ENCODE measurements at regions not wholly inside any gene's neighbourhood (a gene's known extent, or its start where the extent isn't known, plus 50 kb on each side); places are given as distances from the start of the nearest gene placed in this dataset.

DNA sequence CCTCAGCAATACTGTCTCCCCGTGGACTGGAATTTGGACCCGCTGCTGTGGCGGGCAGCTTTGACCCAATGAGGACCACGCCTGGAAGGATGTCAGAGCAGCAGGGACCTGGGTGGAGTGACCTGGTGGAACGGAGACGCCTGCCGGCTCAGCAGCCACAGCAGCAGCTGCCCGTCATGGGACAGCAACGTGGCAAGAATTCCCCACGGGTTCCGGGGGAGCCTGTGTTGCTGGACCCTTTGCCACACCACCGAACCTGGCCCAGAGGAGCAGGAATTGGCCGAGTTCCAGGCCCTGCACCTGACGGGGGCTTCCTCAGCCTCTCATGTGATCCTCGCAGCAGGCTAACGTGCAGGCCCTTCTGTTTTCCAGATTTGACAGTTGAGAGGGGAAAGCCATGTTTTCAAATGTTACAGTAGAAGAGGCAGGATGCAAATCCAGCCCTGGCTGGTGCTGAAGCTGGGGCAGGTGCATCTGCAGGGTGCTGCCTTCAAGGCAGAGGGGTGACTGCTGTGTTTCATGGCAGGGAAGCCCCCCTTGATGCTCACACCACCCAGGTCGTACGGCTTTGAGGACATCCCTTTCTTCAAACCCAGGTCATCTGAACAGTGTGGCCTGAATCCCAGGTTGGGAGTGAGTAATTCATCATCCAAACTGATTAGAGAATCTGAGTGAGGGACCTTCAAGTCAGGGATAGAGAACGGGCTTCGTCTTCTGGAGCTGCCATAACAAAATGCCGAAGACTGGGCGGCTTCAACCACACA is 93.4 kb downstream of the THBS2 start:
- Histone ChIP-seq H3K4me3 (ENCODE audit: low read length in 2 of 2) (no peak overlapping the region), H3K4me1 (ENCODE audit: control insufficient read depth in 2 of 2, insufficient read depth in 2 of 2, low read length in 2 of 2) (no peaks in the 10 kb centered on the region), H3K27ac (ENCODE audit: low read depth in 1 of 2, low read length in 1 of 2) (no peak overlapping the region), H3K27me3 (ENCODE audit: control insufficient read depth in 2 of 2, insufficient read depth in 1 of 2, low read length in 1 of 2) (no peaks in the 10 kb centered on the region), H3K36me3 (ENCODE audit: control insufficient read depth in 2 of 2, insufficient read depth in 2 of 2, low read length in 1 of 2) (no peaks in the 10 kb centered on the region), H3K9me3 (ENCODE audit: control insufficient read depth in 2 of 2, insufficient read depth in 1 of 2, low read length in 1 of 2) (peaks cover 0 to 34% of the 10 kb centered on the region in 2 donors)
- 87% methylated on average over 22 of the region's 22 CpGs for WGBS
- no peak for DNase-seq (ENCODE audit: low read depth in 6 of 9, low spot score in 9 of 9)

DNA sequence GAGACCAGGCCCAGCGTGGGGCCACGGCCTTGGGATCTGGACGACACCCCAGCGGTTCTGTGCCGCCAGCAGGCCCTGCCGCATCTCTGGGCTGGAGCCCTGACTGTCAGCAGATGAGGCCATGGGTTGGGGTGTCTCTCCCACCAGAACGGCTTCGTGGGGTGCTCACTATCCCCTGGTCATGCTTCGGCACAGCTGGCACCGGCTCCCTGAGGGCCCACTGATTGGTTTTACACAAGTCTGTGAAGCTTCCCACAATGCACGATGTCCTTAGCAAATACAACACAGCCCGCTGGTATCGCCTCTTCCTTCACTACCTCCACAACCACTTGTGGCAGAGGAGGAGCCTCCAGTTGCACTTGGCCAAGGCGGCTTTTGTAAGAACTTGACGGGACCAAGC is 94.3 kb downstream of the THBS2 start:
- 97% methylated on average over 15 of the region's 15 CpGs for WGBS

DNA sequence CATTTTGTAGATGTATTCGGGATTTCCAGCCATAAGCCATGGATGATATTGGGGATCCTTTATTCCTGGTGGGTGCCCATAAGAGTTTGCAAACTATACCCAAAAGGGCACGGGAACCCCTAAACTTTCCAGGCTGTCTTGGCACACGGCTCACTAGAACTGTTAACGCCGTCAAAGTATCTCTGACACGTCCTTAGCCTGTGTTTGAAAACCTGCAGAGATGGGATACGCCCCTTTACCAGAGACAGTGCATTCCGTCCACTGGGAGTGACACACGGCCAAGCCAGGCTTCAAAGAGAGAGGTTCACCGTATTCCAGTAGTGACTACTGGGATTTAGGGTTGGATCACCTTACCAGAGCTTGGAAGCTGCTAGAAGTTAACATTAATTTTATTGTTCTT is 95.0 kb downstream of the THBS2 start:
- Histone ChIP-seq H3K27me3 (ENCODE audit: control insufficient read depth in 2 of 2, insufficient read depth in 1 of 2, low read length in 1 of 2) (no peaks in the 10 kb centered on the region), H3K4me1 (ENCODE audit: control insufficient read depth in 2 of 2, insufficient read depth in 2 of 2, low read length in 2 of 2) (no peaks in the 10 kb centered on the region), H3K27ac (ENCODE audit: low read depth in 1 of 2, low read length in 1 of 2) (no peak overlapping the region), H3K36me3 (ENCODE audit: control insufficient read depth in 2 of 2, insufficient read depth in 2 of 2, low read length in 1 of 2) (no peaks in the 10 kb centered on the region), H3K4me3 (ENCODE audit: low read length in 2 of 2) (no peak overlapping the region), H3K9me3 (ENCODE audit: control insufficient read depth in 2 of 2, insufficient read depth in 1 of 2, low read length in 1 of 2) (peaks cover 0 to 34% of the 10 kb centered on the region in 2 donors)
- no peak for DNase-seq (ENCODE audit: low read depth in 6 of 9, low spot score in 9 of 9)
- WGBS: 97% methylated on average over 10 of the region's 10 CpGs

More for the DNA sequence above, 94.3 kb downstream of the THBS2 start:
- peaks cover 0 to 35% of the 10 kb centered on the region in 2 donors for H3K9me3 ChIP-seq (ENCODE audit: control insufficient read depth in 2 of 2, insufficient read depth in 1 of 2, low read length in 1 of 2)
- H3K4me3 ChIP-seq (ENCODE audit: low read length in 2 of 2): no peak overlapping the region
- no peak overlapping the region for H3K27ac ChIP-seq (ENCODE audit: low read depth in 1 of 2, low read length in 1 of 2)
- no peaks in the 10 kb centered on the region for H3K27me3 ChIP-seq (ENCODE audit: control insufficient read depth in 2 of 2, insufficient read depth in 1 of 2, low read length in 1 of 2)
- H3K36me3 ChIP-seq (ENCODE audit: control insufficient read depth in 2 of 2, insufficient read depth in 2 of 2, low read length in 1 of 2): no peaks in the 10 kb centered on the region
- H3K4me1 ChIP-seq (ENCODE audit: control insufficient read depth in 2 of 2, insufficient read depth in 2 of 2, low read length in 2 of 2): no peaks in the 10 kb centered on the region
- no peak for DNase-seq (ENCODE audit: low read depth in 6 of 9, low spot score in 9 of 9)

DNA sequence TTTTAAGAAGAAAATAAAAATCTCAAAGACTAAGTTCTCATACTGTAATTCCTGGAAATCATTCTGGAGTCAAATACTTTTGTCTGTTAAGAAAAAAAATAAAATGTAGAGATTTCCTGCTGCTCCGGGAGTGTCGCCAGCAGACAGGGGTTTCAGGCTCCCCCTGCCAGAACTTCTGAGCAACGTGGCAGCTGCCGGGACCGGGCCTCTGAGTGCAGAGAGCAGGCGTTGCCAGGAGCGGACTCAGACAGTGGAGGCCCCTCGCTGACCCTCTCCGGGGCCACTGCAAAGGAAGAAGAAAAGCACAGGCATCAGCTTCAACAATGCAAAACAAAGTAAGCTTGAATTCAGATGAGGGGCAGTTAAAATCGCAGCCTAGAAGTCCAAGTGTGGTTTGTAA is 95.5 kb downstream of the THBS2 start:
- no peak overlapping the region for H3K4me3 ChIP-seq (ENCODE audit: low read length in 2 of 2)
- no peaks in the 10 kb centered on the region for H3K27me3 ChIP-seq (ENCODE audit: control insufficient read depth in 2 of 2, insufficient read depth in 1 of 2, low read length in 1 of 2)
- H3K4me1 ChIP-seq (ENCODE audit: control insufficient read depth in 2 of 2, insufficient read depth in 2 of 2, low read length in 2 of 2): no peaks in the 10 kb centered on the region
- 64% methylated on average over 10 of the region's 10 CpGs for WGBS
- no peak overlapping the region for H3K27ac ChIP-seq (ENCODE audit: low read depth in 1 of 2, low read length in 1 of 2)
- peaks cover 0 to 29% of the 10 kb centered on the region in 2 donors for H3K9me3 ChIP-seq (ENCODE audit: control insufficient read depth in 2 of 2, insufficient read depth in 1 of 2, low read length in 1 of 2)
- no peak for DNase-seq (ENCODE audit: low read depth in 6 of 9, low spot score in 9 of 9)
- no peaks in the 10 kb centered on the region for H3K36me3 ChIP-seq (ENCODE audit: control insufficient read depth in 2 of 2, insufficient read depth in 2 of 2, low read length in 1 of 2)

DNA sequence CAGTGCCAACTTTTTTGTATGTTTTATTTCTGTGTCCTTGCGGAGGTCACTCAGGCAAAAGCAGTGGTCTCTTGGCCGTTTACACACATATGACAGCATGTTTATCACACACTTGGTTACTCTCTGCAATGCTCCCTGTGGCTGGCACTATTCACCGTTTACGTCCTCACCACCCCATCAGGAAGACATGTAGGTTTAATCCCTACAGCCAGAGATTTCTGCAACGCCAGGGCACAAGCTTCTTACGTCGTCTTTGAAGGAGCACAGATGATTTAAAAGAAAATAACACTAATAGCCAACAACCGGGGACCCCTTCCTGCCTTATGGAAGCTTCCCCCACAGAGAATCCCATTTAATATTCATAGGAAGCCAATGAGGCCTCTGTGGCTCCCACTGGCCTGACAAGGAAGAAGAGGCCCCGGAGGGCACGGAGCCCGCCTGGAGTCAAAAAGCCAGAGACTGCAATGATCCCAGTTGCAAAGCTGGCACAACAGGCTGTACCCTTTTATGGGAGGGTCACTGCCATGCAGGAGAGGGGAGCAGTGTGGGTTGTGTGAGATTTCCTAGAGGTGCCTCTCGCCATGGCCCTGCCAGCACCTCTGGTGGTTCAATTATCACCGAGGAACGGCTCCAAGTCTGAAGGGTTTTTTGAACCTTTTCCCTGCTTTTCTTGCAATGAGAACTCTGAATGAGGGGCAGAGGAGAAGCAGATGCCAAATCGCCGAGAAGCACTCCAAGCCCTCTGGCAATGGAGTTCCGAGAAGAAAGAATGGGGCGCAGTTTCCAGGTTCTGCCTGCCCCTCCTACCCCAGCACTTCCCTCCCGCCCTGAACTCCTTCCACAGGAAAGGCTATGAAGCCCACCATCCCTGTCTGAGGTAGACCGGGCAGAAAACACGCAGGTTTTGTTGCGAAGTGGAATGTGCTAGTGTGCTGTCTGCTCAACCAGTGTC is 96.2 kb downstream of the THBS2 start:
- Histone ChIP-seq H3K36me3 (ENCODE audit: control insufficient read depth in 2 of 2, insufficient read depth in 2 of 2, low read length in 1 of 2) (no peaks in the 10 kb centered on the region), H3K27me3 (ENCODE audit: control insufficient read depth in 2 of 2, insufficient read depth in 1 of 2, low read length in 1 of 2) (no peaks in the 10 kb centered on the region), H3K9me3 (ENCODE audit: control insufficient read depth in 2 of 2, insufficient read depth in 1 of 2, low read length in 1 of 2) (peaks cover 0 to 22% of the 10 kb centered on the region in 2 donors), H3K4me3 (ENCODE audit: low read length in 2 of 2) (no peak overlapping the region), H3K27ac (ENCODE audit: low read depth in 1 of 2, low read length in 1 of 2) (peak overlapping the region in 1 of 2 donors; percentile 32), H3K4me1 (ENCODE audit: control insufficient read depth in 2 of 2, insufficient read depth in 2 of 2, low read length in 2 of 2) (no peaks in the 10 kb centered on the region)
- no peak for DNase-seq (ENCODE audit: low read depth in 6 of 9, low spot score in 9 of 9)
- WGBS: 92% methylated on average over 22 of the region's 22 CpGs

DNA sequence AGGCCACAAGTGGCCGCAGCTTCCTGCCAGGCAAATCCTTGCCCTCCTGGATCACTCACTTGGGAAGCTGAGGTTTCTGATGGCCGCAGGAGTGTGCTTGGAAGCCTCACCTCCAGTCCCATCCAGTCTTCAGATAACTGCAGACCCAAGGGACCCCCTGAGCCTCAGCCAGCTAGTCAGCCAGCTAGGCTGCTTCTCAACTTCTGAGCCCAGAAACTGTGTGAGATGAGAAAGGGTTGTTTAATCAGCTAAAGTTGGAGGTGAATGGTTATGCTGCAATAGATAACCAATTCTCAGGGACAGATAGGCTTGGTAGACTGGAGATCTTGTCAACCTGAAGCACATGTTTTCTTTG is 96.9 kb downstream of the THBS2 start:
- WGBS: 94% methylated on average over 2 of the region's 2 CpGs
- Histone ChIP-seq H3K27ac (ENCODE audit: low read depth in 1 of 2, low read length in 1 of 2) (no peak overlapping the region), H3K9me3 (ENCODE audit: control insufficient read depth in 2 of 2, insufficient read depth in 1 of 2, low read length in 1 of 2) (peaks cover 0 to 18% of the 10 kb centered on the region in 2 donors), H3K4me3 (ENCODE audit: low read length in 2 of 2) (no peak overlapping the region), H3K36me3 (ENCODE audit: control insufficient read depth in 2 of 2, insufficient read depth in 2 of 2, low read length in 1 of 2) (no peaks in the 10 kb centered on the region), H3K4me1 (ENCODE audit: control insufficient read depth in 2 of 2, insufficient read depth in 2 of 2, low read length in 2 of 2) (no peaks in the 10 kb centered on the region), H3K27me3 (ENCODE audit: control insufficient read depth in 2 of 2, insufficient read depth in 1 of 2, low read length in 1 of 2) (no peaks in the 10 kb centered on the region)
- DNase-seq (ENCODE audit: low read depth in 6 of 9, low spot score in 9 of 9): no peak

DNA sequence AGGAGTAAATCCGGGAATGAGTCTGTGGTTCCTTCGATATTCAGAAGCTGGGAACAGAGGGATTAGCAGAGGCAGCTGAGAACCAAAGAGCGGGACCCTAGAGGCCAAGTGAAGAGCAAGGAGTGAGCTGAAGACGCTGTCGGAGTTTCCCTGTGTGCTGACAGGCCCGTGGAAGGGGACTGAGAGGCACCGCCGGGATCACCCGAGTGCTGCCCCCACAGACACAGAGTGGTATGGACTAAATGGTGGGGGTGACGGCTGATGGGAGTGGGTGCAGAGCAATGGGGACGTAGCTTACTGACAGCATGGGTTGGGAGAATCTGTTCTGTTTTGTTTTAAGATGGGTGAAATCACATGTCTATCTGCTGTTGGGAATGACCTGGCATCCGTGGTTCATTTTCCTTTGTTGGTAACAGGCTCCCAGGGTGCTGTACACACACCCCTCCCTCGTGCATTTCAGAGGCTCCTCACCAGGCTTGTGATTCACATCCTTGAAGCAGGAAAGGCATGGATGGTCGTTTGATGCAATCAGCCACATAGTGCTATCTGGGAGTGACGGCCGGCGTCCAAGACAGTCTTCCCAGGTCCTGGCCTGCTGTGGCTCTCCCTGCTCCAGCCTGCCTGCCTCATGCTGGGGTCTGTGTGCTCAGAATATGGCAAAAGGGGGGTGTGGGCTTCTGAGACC is 97.4 kb downstream of the THBS2 start:
- H3K4me3 ChIP-seq (ENCODE audit: low read length in 2 of 2): no peak overlapping the region
- H3K27me3 ChIP-seq (ENCODE audit: control insufficient read depth in 2 of 2, insufficient read depth in 1 of 2, low read length in 1 of 2): no peaks in the 10 kb centered on the region
- no peaks in the 10 kb centered on the region for H3K4me1 ChIP-seq (ENCODE audit: control insufficient read depth in 2 of 2, insufficient read depth in 2 of 2, low read length in 2 of 2)
- no peak for DNase-seq (ENCODE audit: low read depth in 6 of 9, low spot score in 9 of 9)
- no peak overlapping the region for H3K27ac ChIP-seq (ENCODE audit: low read depth in 1 of 2, low read length in 1 of 2)
- peaks cover 0 to 18% of the 10 kb centered on the region in 2 donors for H3K9me3 ChIP-seq (ENCODE audit: control insufficient read depth in 2 of 2, insufficient read depth in 1 of 2, low read length in 1 of 2)
- no peaks in the 10 kb centered on the region for H3K36me3 ChIP-seq (ENCODE audit: control insufficient read depth in 2 of 2, insufficient read depth in 2 of 2, low read length in 1 of 2)
- 87% methylated on average over 17 of the region's 17 CpGs for WGBS

DNA sequence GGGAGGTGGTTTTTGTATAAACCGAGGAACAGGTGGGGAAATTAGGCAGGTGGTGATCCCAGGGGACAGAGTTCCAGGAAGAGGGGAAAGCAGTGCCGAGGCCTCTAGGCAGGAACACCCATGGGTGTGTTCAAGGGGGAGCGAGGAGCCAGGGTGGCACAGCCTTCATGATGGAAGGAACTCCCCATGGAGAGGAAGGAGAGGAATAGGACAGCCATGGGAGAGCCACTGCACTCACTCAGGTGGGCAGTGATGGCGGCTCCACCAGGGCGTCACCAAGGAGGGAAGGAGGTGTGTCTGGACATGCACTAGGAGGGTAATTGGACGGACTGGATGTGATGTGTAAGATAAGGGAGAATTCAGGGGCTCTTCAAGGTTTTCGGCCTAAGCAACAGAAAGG is 98.2 kb downstream of the THBS2 start:
- no peak overlapping the region for H3K27ac ChIP-seq (ENCODE audit: low read depth in 1 of 2, low read length in 1 of 2)
- H3K4me3 ChIP-seq (ENCODE audit: low read length in 2 of 2): no peak overlapping the region
- DNase-seq (ENCODE audit: low read depth in 6 of 9, low spot score in 9 of 9): no peak
- no peaks in the 10 kb centered on the region for H3K36me3 ChIP-seq (ENCODE audit: control insufficient read depth in 2 of 2, insufficient read depth in 2 of 2, low read length in 1 of 2)
- no peaks in the 10 kb centered on the region for H3K4me1 ChIP-seq (ENCODE audit: control insufficient read depth in 2 of 2, insufficient read depth in 2 of 2, low read length in 2 of 2)
- WGBS: 92% methylated on average over 7 of the region's 7 CpGs
- no peaks in the 10 kb centered on the region for H3K27me3 ChIP-seq (ENCODE audit: control insufficient read depth in 2 of 2, insufficient read depth in 1 of 2, low read length in 1 of 2)
- H3K9me3 ChIP-seq (ENCODE audit: control insufficient read depth in 2 of 2, insufficient read depth in 1 of 2, low read length in 1 of 2): peaks cover 0 to 18% of the 10 kb centered on the region in 2 donors

DNA sequence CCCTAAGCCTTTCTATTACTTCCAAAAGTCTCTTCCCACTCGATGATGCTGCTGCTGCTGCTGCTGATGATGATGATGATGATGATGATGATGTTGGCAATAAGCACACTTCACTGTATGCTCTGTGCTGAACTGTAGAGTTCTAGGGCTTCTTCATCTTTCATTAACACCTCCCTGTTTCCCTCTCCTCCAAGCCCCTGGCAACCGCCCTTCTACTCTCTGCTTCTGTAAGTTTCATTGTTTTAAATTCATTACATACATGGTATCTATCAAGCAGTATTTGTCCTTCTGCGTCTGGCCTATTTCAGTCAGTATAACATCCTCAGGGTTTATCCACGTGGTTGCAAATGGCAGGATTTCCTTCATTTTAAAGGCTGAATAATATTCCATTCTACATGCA is 100.2 kb downstream of the THBS2 start:
- peaks cover 0 to 18% of the 10 kb centered on the region in 2 donors for H3K9me3 ChIP-seq (ENCODE audit: control insufficient read depth in 2 of 2, insufficient read depth in 1 of 2, low read length in 1 of 2)
- 92% methylated on average over 4 of the region's 4 CpGs for WGBS
- no peak overlapping the region for H3K27ac ChIP-seq (ENCODE audit: low read depth in 1 of 2, low read length in 1 of 2)
- no peak for DNase-seq (ENCODE audit: low read depth in 6 of 9, low spot score in 9 of 9)
- H3K4me1 ChIP-seq (ENCODE audit: control insufficient read depth in 2 of 2, insufficient read depth in 2 of 2, low read length in 2 of 2): no peaks in the 10 kb centered on the region
- no peaks in the 10 kb centered on the region for H3K36me3 ChIP-seq (ENCODE audit: control insufficient read depth in 2 of 2, insufficient read depth in 2 of 2, low read length in 1 of 2)
- H3K4me3 ChIP-seq (ENCODE audit: low read length in 2 of 2): no peak overlapping the region
- no peaks in the 10 kb centered on the region for H3K27me3 ChIP-seq (ENCODE audit: control insufficient read depth in 2 of 2, insufficient read depth in 1 of 2, low read length in 1 of 2)

Data from thymus (tissue), 11 donors.